ENCODE measurements at regions not wholly inside any gene's neighbourhood (a gene's known extent, or its start where the extent isn't known, plus 50 kb on each side); places are given as distances from the start of the nearest gene placed in this dataset.
"Not testable (repeated sequence)": the region's sequence is repeated elsewhere in the genome, so short reads cannot be mapped to it uniquely, and the experiment has no call there.

GRCh38 chr5:17087035-17087434 is 130.4 kb upstream of the BASP1 start:
- no peak for DNase-seq
- no peak for TF ChIP-seq GATA1 (IDR thresholded peaks at IDR 0.05; ENCODE audit: low read depth, low read length)
- TF ChIP-seq POLR2A (IDR thresholded peaks at IDR 0.05; ENCODE audit: low read length) = no peak

- DNase-seq = no peak
- no peak for TF ChIP-seq POLR2A (IDR thresholded peaks at IDR 0.05; ENCODE audit: low read length)
- no peak for TF ChIP-seq GATA1 (IDR thresholded peaks at IDR 0.05; ENCODE audit: low read depth, low read length)
Measured at GRCh38 chr5:17088051-17088450, 129.4 kb upstream of the BASP1 start.

GRCh38 chr5:17089001-17089400 is 128.4 kb upstream of the BASP1 start:
- DNase-seq = no peak
- TF ChIP-seq GATA1 (IDR thresholded peaks at IDR 0.05; ENCODE audit: low read depth, low read length) = no peak
- TF ChIP-seq POLR2A (IDR thresholded peaks at IDR 0.05; ENCODE audit: low read length) = no peak

GRCh38 chr5:17089690-17090089 is 127.7 kb upstream of the BASP1 start:
- no peak for DNase-seq
- no peak for TF ChIP-seq POLR2A (IDR thresholded peaks at IDR 0.05; ENCODE audit: low read length)
- TF ChIP-seq GATA1 (IDR thresholded peaks at IDR 0.05; ENCODE audit: low read depth, low read length) = no peak

GRCh38 chr5:17090839-17091238 is 126.6 kb upstream of the BASP1 start:
- DNase-seq = no peak
- no peak for TF ChIP-seq POLR2A (IDR thresholded peaks at IDR 0.05; ENCODE audit: low read length)
- no peak for TF ChIP-seq GATA1 (IDR thresholded peaks at IDR 0.05; ENCODE audit: low read depth, low read length)

GRCh38 chr5:17094830-17095229 is 122.6 kb upstream of the BASP1 start:
- DNase-seq = no peak
- TF ChIP-seq POLR2A (IDR thresholded peaks at IDR 0.05; ENCODE audit: low read length) (no peak), GATA1 (IDR thresholded peaks at IDR 0.05; ENCODE audit: low read depth, low read length) (no peak)

GRCh38 chr5:17096952-17097695 is 120.3 kb upstream of the BASP1 start:
- TF ChIP-seq POLR2A (IDR thresholded peaks at IDR 0.05; ENCODE audit: low read length) (no peak), GATA1 (IDR thresholded peaks at IDR 0.05; ENCODE audit: low read depth, low read length) (no peak)
- no peak for DNase-seq

GRCh38 chr5:17099946-17100345 is 117.5 kb upstream of the BASP1 start:
- DNase-seq = no peak
- no peak for TF ChIP-seq POLR2A (IDR thresholded peaks at IDR 0.05; ENCODE audit: low read length)
- no peak for TF ChIP-seq GATA1 (IDR thresholded peaks at IDR 0.05; ENCODE audit: low read depth, low read length)

- DNase-seq = no peak
Measured at GRCh38 chr5:17103461-17103860, 114.0 kb upstream of the BASP1 start.

GRCh38 chr5:17105744-17106418 is 111.5 kb upstream of the BASP1 start:
- no peak for TF ChIP-seq POLR2A (IDR thresholded peaks at IDR 0.05; ENCODE audit: low read length)
- TF ChIP-seq GATA1 (IDR thresholded peaks at IDR 0.05; ENCODE audit: low read depth, low read length) = no peak
- DNase-seq = no peak

More at GRCh38 chr5:17103461-17103860, 114.0 kb upstream of the BASP1 start:
- TF ChIP-seq GATA1 (IDR thresholded peaks at IDR 0.05; ENCODE audit: low read depth, low read length) = no peak

GRCh38 chr5:17106521-17106920 is 110.9 kb upstream of the BASP1 start:
- DNase-seq = no peak
- TF ChIP-seq POLR2A (IDR thresholded peaks at IDR 0.05; ENCODE audit: low read length) = no peak
- TF ChIP-seq GATA1 (IDR thresholded peaks at IDR 0.05; ENCODE audit: low read depth, low read length) = no peak

GRCh38 chr5:17112091-17112716 is 105.2 kb upstream of the BASP1 start:
- DNase-seq = not testable (repeated sequence)

GRCh38 chr5:17113174-17113958 is 104.1 kb upstream of the BASP1 start:
- TF ChIP-seq POLR2A (IDR thresholded peaks at IDR 0.05; ENCODE audit: low read length) = no peak
- no peak for TF ChIP-seq GATA1 (IDR thresholded peaks at IDR 0.05; ENCODE audit: low read depth, low read length)
- no peak for DNase-seq

- DNase-seq = no peak
- TF ChIP-seq POLR2A (IDR thresholded peaks at IDR 0.05; ENCODE audit: low read length) (no peak), GATA1 (IDR thresholded peaks at IDR 0.05; ENCODE audit: low read depth, low read length) (no peak)
Measured at GRCh38 chr5:17114233-17114632, 103.2 kb upstream of the BASP1 start.

Data from erythroblast (primary cell).